ENCODE measurements at regions not wholly inside any gene's neighbourhood (a gene's known extent, or its start where the extent isn't known, plus 50 kb on each side); places are given as distances from the start of the nearest gene placed in this dataset.

GRCh38 chr5:155850370-155850769 is 476.6 kb upstream of the SGCD start:
- Histone ChIP-seq H3K9me3 (ENCODE audit: insufficient read depth, low read length) (no peaks in the 10 kb centered on the region), H3K27me3 (ENCODE audit: low read length) (no peaks in the 10 kb centered on the region), H3F3A (ENCODE audit: insufficient read depth) (no peaks in the 10 kb centered on the region), H3K9me2 (replicated peaks; ENCODE audit: insufficient read depth, low read length) (no peaks in the 10 kb centered on the region), H2AFZ (ENCODE audit: low read depth, low read length, severe bottlenecking) (no peak overlapping the region), H3K9ac (ENCODE audit: low read length) (no peak overlapping the region), H3K4me2 (ENCODE audit: low read depth, low read length, poor library complexity, severe bottlenecking) (no peak overlapping the region), H3K4me3 (ENCODE audit: insufficient read depth, low read length, poor library complexity, severe bottlenecking) (no peak overlapping the region), H4K20me1 (ENCODE audit: low read depth, low read length) (no peaks in the 10 kb centered on the region), H3K79me2 (ENCODE audit: insufficient read depth, low read length) (no peaks in the 10 kb centered on the region), H3K27ac (ENCODE audit: low read depth, low read length) (no peak overlapping the region), H3K36me3 (ENCODE audit: low read length) (no peaks in the 10 kb centered on the region)
- no peak for TF ChIP-seq CTCF (IDR thresholded peaks at IDR 0.05; ENCODE audit: insufficient read depth, low read length, poor library complexity, severe bottlenecking)
- TF ChIP-seq EZH2phosphoT487 (conservative IDR thresholded peaks at IDR 0.05; ENCODE audit: low read length): no peak

GRCh38 chr5:155866971-155867370 is 460.0 kb upstream of the SGCD start:
- Histone ChIP-seq H3K4me2 (ENCODE audit: low read depth, low read length, poor library complexity, severe bottlenecking) (no peak overlapping the region), H3F3A (ENCODE audit: insufficient read depth) (no peaks in the 10 kb centered on the region), H3K9me2 (replicated peaks; ENCODE audit: insufficient read depth, low read length) (no peaks in the 10 kb centered on the region), H3K27ac (ENCODE audit: low read depth, low read length) (no peak overlapping the region), H3K27me3 (ENCODE audit: low read length) (no peaks in the 10 kb centered on the region), H3K9me3 (ENCODE audit: insufficient read depth, low read length) (no peaks in the 10 kb centered on the region), H2AFZ (ENCODE audit: low read depth, low read length, severe bottlenecking) (no peak overlapping the region), H4K20me1 (ENCODE audit: low read depth, low read length) (no peaks in the 10 kb centered on the region), H3K9ac (ENCODE audit: low read length) (no peak overlapping the region), H3K4me3 (ENCODE audit: insufficient read depth, low read length, poor library complexity, severe bottlenecking) (no peak overlapping the region), H3K79me2 (ENCODE audit: insufficient read depth, low read length) (no peaks in the 10 kb centered on the region), H3K36me3 (ENCODE audit: low read length) (no peaks in the 10 kb centered on the region)
- no peak for TF ChIP-seq EZH2phosphoT487 (conservative IDR thresholded peaks at IDR 0.05; ENCODE audit: low read length)

- Histone ChIP-seq H3K79me2 (ENCODE audit: insufficient read depth, low read length) (no peaks in the 10 kb centered on the region), H3K9ac (ENCODE audit: low read length) (no peak overlapping the region), H3K27me3 (ENCODE audit: low read length) (no peaks in the 10 kb centered on the region), H3K27ac (ENCODE audit: low read depth, low read length) (no peak overlapping the region), H3K4me3 (ENCODE audit: insufficient read depth, low read length, poor library complexity, severe bottlenecking) (no peak overlapping the region), H3K36me3 (ENCODE audit: low read length) (no peaks in the 10 kb centered on the region), H3F3A (ENCODE audit: insufficient read depth) (no peaks in the 10 kb centered on the region), H3K4me2 (ENCODE audit: low read depth, low read length, poor library complexity, severe bottlenecking) (no peak overlapping the region), H4K20me1 (ENCODE audit: low read depth, low read length) (no peaks in the 10 kb centered on the region), H3K9me2 (replicated peaks; ENCODE audit: insufficient read depth, low read length) (no peaks in the 10 kb centered on the region), H2AFZ (ENCODE audit: low read depth, low read length, severe bottlenecking) (no peak overlapping the region), H3K9me3 (ENCODE audit: insufficient read depth, low read length) (no peaks in the 10 kb centered on the region)
- TF ChIP-seq CTCF (IDR thresholded peaks at IDR 0.05; ENCODE audit: insufficient read depth, low read length, poor library complexity, severe bottlenecking) (no peak), EZH2phosphoT487 (conservative IDR thresholded peaks at IDR 0.05; ENCODE audit: low read length) (no peak)
Measured at GRCh38 chr5:155867522-155868088, 459.4 kb upstream of the SGCD start.

DNA sequence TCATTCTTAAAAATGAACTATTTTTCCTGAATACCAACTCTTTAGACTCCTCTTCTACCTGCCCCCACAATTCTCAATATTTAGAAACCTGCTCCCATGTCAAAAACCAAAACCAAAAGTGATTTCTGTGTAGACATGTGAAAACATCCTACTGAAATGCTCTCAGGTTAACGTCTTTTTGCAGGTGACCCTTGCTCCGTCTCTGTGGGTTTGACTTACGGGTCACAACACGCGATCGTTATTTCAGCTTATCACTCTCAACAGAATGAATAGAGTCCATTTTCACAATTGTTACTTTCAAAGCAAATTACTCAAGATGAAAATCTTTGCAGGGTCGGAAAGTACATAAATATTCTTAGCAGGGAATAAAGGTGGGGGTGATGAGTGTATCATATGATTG is 456.3 kb upstream of the SGCD start:
- no peaks in the 10 kb centered on the region for H4K20me1 ChIP-seq (ENCODE audit: low read depth, low read length)
- no peaks in the 10 kb centered on the region for H3K9me3 ChIP-seq (ENCODE audit: insufficient read depth, low read length)
- no peak overlapping the region for H2AFZ ChIP-seq (ENCODE audit: low read depth, low read length, severe bottlenecking)
- no peaks in the 10 kb centered on the region for H3K36me3 ChIP-seq (ENCODE audit: low read length)
- H3K9me2 ChIP-seq (replicated peaks; ENCODE audit: insufficient read depth, low read length): no peaks in the 10 kb centered on the region
- H3K27ac ChIP-seq (ENCODE audit: low read depth, low read length): no peak overlapping the region
- no peak overlapping the region for H3K9ac ChIP-seq (ENCODE audit: low read length)
- H3K79me2 ChIP-seq (ENCODE audit: insufficient read depth, low read length): no peaks in the 10 kb centered on the region
- H3K27me3 ChIP-seq (ENCODE audit: low read length): no peaks in the 10 kb centered on the region
- no peak overlapping the region for H3K4me2 ChIP-seq (ENCODE audit: low read depth, low read length, poor library complexity, severe bottlenecking)
- TF ChIP-seq EZH2phosphoT487 (conservative IDR thresholded peaks at IDR 0.05; ENCODE audit: low read length) (no peak), CTCF (IDR thresholded peaks at IDR 0.05; ENCODE audit: insufficient read depth, low read length, poor library complexity, severe bottlenecking) (no peak)
- H3K4me3 ChIP-seq (ENCODE audit: insufficient read depth, low read length, poor library complexity, severe bottlenecking): no peak overlapping the region
- H3F3A ChIP-seq (ENCODE audit: insufficient read depth): no peaks in the 10 kb centered on the region
